Smooth muscle cell (in vitro differentiated cells): ENCODE measurements at regions not wholly inside any gene's neighbourhood (a gene's known extent, or its start where the extent isn't known, plus 50 kb on each side); places are given as distances from the start of the nearest gene placed in this dataset.

ENCODE experiments used
- DNase-seq: peaks from one replicate; lab custom pipeline; 2025; ENCODE audit not compliant: unreplicated experiment; lab: John Stamatoyannopoulos, UW
- H2AFZ ChIP-seq: fragments of 200-600 bp; sonication (generic); 2 replicates; pipeline ENCODE4 v1.6.0; 2016; ENCODE audit warnings: antibody characterized with exemption, low read depth, mild to moderate bottlenecking
- H3F3A ChIP-seq: fragments of 200-600 bp; sonication (generic); 2 replicates; pipeline ENCODE4 v1.6.0; 2017; ENCODE audit warnings: antibody characterized with exemption, low read depth
- H3K27ac ChIP-seq: fragments of 200-600 bp; sonication (generic); 2 replicates; pipeline ENCODE4 v1.5.1; 2016; ENCODE audit warnings: low read depth, mild to moderate bottlenecking
- H3K27me3 ChIP-seq: fragments of 200-600 bp; sonication (generic); 2 replicates; pipeline ENCODE4 v1.6.1; 2016; ENCODE audit warnings: low read depth, mild to moderate bottlenecking
- H3K36me3 ChIP-seq: fragments of 200-600 bp; sonication (generic); 2 replicates; pipeline ENCODE4 v1.5.1; 2016; ENCODE audit warnings: low read depth
- H3K4me1 ChIP-seq: fragments of 200-600 bp; sonication (generic); 2 replicates; pipeline ENCODE4 v1.5.1; 2016; ENCODE audit warnings: low read depth
- H3K4me2 ChIP-seq: fragments of 200-600 bp; sonication (generic); 2 replicates; pipeline ENCODE4 v1.6.0; 2016; ENCODE audit warnings: mild to moderate bottlenecking
- H3K4me3 ChIP-seq: fragments of 200-600 bp; sonication (generic); 2 replicates; pipeline ENCODE4 v1.5.1; 2016; ENCODE audit warnings: mild to moderate bottlenecking
- H3K79me2 ChIP-seq: fragments of 200-600 bp; sonication (generic); 2 replicates; pipeline ENCODE4 v1.6.0; 2016; ENCODE audit warnings: low read depth, mild to moderate bottlenecking
- H3K9ac ChIP-seq: fragments of 200-600 bp; sonication (generic); 2 replicates; pipeline ENCODE4 v1.6.0; 2016; ENCODE audit warnings: low read depth
- H3K9me3 ChIP-seq: fragments of 200-600 bp; sonication (generic); replicated peaks from 2 replicates; pipeline ENCODE4 v1.5.1; 2016; ENCODE audit warnings: low read depth
- H4K20me1 ChIP-seq: fragments of 200-600 bp; sonication (generic); 2 replicates; pipeline ENCODE4 v1.6.0; 2016; ENCODE audit warnings: low read depth
- WGBS: methylation state at CpG from one replicate; pipeline ENCODE4 v1.1.7; 2016; ENCODE audit warnings: low lambda C conversion rate; 5-methylcytosine and 5-hydroxymethylcytosine counted together
- TF ChIP-seq, protein P1 (sequence below): fragments of 200-600 bp; sonication (generic); IDR thresholded peaks from 2 replicates; pipeline ENCODE4 v1.5.1; 2017; ENCODE audit warnings: borderline replicate concordance, mild to moderate bottlenecking, antibody characterized with exemption; ENCODE audit not compliant: insufficient read depth, poor library complexity, severe bottlenecking

DNA sequence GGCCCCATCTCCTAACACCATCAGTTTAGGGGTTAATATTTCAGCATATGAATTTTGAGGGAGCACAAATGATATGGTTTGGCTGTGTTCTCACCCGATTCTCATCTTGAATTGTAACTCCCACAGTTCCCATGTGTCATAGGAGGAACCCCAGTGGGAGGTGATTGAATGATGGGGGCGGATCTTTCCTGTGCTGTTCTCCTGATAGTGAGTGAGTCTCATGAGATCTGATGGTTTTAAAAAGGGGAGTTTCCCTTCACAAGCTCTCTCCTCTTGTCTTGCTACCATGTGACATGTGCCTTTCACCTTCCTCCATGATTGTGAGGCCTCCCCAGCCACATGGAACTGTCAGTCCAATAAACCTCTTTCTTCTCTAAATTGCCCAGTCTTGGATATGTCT, 73.8 kb upstream of the TJP1 start:
- TF ChIP-seq, protein P1, sequence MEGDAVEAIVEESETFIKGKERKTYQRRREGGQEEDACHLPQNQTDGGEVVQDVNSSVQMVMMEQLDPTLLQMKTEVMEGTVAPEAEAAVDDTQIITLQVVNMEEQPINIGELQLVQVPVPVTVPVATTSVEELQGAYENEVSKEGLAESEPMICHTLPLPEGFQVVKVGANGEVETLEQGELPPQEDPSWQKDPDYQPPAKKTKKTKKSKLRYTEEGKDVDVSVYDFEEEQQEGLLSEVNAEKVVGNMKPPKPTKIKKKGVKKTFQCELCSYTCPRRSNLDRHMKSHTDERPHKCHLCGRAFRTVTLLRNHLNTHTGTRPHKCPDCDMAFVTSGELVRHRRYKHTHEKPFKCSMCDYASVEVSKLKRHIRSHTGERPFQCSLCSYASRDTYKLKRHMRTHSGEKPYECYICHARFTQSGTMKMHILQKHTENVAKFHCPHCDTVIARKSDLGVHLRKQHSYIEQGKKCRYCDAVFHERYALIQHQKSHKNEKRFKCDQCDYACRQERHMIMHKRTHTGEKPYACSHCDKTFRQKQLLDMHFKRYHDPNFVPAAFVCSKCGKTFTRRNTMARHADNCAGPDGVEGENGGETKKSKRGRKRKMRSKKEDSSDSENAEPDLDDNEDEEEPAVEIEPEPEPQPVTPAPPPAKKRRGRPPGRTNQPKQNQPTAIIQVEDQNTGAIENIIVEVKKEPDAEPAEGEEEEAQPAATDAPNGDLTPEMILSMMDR = no peak

DNA sequence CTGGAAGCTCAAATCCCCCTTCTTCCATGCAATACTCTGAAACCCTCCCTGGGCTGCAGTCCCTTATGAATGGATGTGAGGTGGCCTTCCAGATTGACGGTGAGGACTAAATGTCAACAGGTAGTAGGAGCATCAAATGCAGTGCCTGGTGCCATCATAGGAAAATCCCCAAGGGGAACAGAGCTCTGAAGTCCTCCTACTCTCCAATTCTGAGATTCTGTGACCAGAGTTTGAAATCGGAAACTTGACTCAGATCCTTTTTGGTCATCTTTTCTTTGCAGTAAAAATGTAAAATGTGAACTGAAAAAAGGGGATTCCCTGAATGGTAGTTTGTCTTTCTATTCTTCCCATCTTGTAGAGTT, 68.8 kb upstream of the TJP1 start:
- H3K27ac ChIP-seq = no peak overlapping the region
- H3K9ac ChIP-seq = no peak overlapping the region
- H4K20me1 ChIP-seq = no peaks in the 10 kb centered on the region
- no peaks in the 10 kb centered on the region for H3K9me3 ChIP-seq
- H3K4me2 ChIP-seq = no peak overlapping the region
- H3K79me2 ChIP-seq = no peaks in the 10 kb centered on the region
- H3K4me3 ChIP-seq = no peak overlapping the region
- no peak for DNase-seq
- H3K4me1 ChIP-seq = peaks cover 17% of the 10 kb centered on the region
- no peaks in the 10 kb centered on the region for H3F3A ChIP-seq
- H2AFZ ChIP-seq = no peak overlapping the region
- no peaks in the 10 kb centered on the region for H3K27me3 ChIP-seq
- H3K36me3 ChIP-seq = no peaks in the 10 kb centered on the region
- WGBS = 100% methylated on average over 2 of the region's 2 CpGs
- TF ChIP-seq, protein P1 = no peak

More for the DNA sequence above, 73.8 kb upstream of the TJP1 start:
- H3K27ac ChIP-seq = no peak overlapping the region
- no peak overlapping the region for H3K4me3 ChIP-seq
- no peaks in the 10 kb centered on the region for H3K79me2 ChIP-seq
- no peak overlapping the region for H2AFZ ChIP-seq
- no peaks in the 10 kb centered on the region for H3K4me1 ChIP-seq
- H3K4me2 ChIP-seq = no peak overlapping the region
- H3K36me3 ChIP-seq = no peaks in the 10 kb centered on the region
- no peaks in the 10 kb centered on the region for H3K9me3 ChIP-seq
- H4K20me1 ChIP-seq = no peaks in the 10 kb centered on the region
- no peak for DNase-seq
- no peak overlapping the region for H3K9ac ChIP-seq
- H3K27me3 ChIP-seq = no peaks in the 10 kb centered on the region
- 90% methylated on average over 2 of the region's 2 CpGs for WGBS
- no peaks in the 10 kb centered on the region for H3F3A ChIP-seq

DNA sequence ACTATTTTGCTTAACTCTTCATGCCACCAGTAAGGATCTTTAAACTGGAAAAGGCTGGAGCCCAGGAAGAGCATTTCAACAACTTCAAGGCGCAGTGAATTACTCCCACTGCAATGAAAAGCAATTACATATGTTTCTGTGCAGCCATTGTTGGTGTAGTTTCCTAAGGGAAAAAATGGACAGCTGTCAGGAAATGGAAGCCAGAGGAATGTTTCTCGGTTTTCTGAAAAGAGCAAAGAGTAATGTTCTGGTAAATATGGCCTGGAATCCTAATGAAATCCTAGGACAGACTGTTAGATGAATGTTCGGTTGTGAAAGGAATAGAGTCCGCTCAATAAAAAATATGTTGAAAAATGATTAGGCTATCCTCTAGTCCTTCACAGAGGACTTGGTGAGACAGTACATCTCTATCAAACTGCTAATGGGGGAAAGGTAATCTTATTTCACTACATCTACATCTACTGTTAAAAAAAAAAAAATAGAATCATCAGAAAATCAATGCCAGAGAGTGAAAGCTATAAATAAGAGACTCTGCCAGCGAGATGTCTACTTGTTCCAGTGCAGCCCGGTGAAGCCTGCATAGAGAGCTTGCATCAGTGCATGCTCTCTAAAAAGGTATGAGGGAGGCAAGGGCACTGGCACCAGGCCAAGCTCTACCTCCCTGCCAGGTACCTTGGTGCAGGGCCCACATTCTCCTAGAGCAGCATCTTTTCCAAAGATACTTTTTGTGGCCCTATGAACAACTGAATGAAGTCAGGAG, 68.2 kb upstream of the TJP1 start:
- no peak overlapping the region for H3K4me3 ChIP-seq
- H3K9me3 ChIP-seq = no peaks in the 10 kb centered on the region
- no peak for DNase-seq
- no peaks in the 10 kb centered on the region for H3K36me3 ChIP-seq
- H3K27ac ChIP-seq = no peak overlapping the region
- no peaks in the 10 kb centered on the region for H3K79me2 ChIP-seq
- H4K20me1 ChIP-seq = no peaks in the 10 kb centered on the region
- no peaks in the 10 kb centered on the region for H3F3A ChIP-seq
- no peak overlapping the region for H3K4me2 ChIP-seq
- H3K27me3 ChIP-seq = no peaks in the 10 kb centered on the region
- H2AFZ ChIP-seq = no peak overlapping the region
- peaks cover 17% of the 10 kb centered on the region for H3K4me1 ChIP-seq
- no peak overlapping the region for H3K9ac ChIP-seq
- 95% methylated on average over 6 of the region's 6 CpGs for WGBS
- TF ChIP-seq, protein P1 = no peak
